ENCODE measurements at regions not wholly inside any gene's neighbourhood (a gene's known extent, or its start where the extent isn't known, plus 50 kb on each side); places are given as distances from the start of the nearest gene placed in this dataset.

- TF ChIP-seq CTCF (IDR thresholded peaks at IDR 0.05; ENCODE audit: poor library complexity, severe bottlenecking), result no peak
- no peak for TF ChIP-seq TAF1 (IDR thresholded peaks at IDR 0.05; ENCODE audit: low read depth)
- TF ChIP-seq RAD21 (conservative IDR thresholded peaks at IDR 0.05), result no peak
- TF ChIP-seq POLR2AphosphoS5 (IDR thresholded peaks at IDR 0.05), result no peak
- TF ChIP-seq EZH2 (IDR thresholded peaks at IDR 0.05; ENCODE audit: borderline replicate concordance, insufficient read depth, low read length, poor library complexity, severe bottlenecking), result no peak
These were observed 216.9 kb upstream of the CDIN1 start for GRCh38 chr15:36362509-36362915.

Data from neural cell (in vitro differentiated cells).